ENCODE measurements at regions not wholly inside any gene's neighbourhood (a gene's known extent, or its start where the extent isn't known, plus 50 kb on each side); places are given as distances from the start of the nearest gene placed in this dataset.

DNA sequence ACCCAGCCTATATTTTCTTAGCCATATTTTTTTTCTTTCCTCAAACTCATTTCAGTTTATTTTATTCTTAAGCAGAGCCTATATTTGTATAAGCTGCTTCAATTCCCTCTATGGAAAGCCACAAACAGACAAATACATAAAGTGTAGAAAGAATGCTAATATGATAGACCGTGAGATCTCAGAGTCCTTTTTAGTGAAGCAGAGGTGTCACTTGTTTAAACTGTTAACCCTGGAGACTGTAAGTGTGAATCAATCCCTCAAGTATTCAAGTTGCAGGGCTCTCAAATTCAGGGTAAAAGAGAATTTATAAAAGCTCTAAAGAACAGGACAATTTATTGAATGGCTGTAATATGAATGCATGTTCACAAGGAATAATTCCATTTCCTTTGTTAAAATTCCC is 72.2 kb upstream of the BHLHE40 start:
- CTCF ChIA-PET: interaction anchor here (1.6 to 1.9 kb wide), 2 partner anchors 69 to 119 kb away, joined by 5 to 7 read pairs; no protein-coding TSS in a partner anchor
- H2AFZ ChIP-seq (ENCODE audit: low read depth): no peak overlapping the region
- H3K9me2 ChIP-seq: no peaks in the 10 kb centered on the region
- no peaks in the 10 kb centered on the region for H4K20me1 ChIP-seq (ENCODE audit: insufficient read depth)
- H3K4me3 ChIP-seq (ENCODE audit: low read depth in 2 of 2, low read length in 1 of 2): no peak overlapping the region
- no peak overlapping the region for H3K4me2 ChIP-seq
- WGBS (ENCODE audit: low lambda C conversion rate): 100% methylated on average over 1 of the region's 1 CpG
- no peaks in the 10 kb centered on the region for H3K9me3 ChIP-seq
- H3K9ac ChIP-seq: no peak overlapping the region
- no peaks in the 10 kb centered on the region for H3K36me3 ChIP-seq (replicated peaks in 1 of 2; ENCODE audit: control insufficient read depth in 1 of 2, insufficient read depth in 2 of 2, low read length in 1 of 2)
- POLR2A ChIA-PET: no interaction called here
- H3K27me3 ChIP-seq (ENCODE audit: insufficient read depth): no peaks in the 10 kb centered on the region
- H3K4me1 ChIP-seq (ENCODE audit: control insufficient read depth in 1 of 2, insufficient read depth in 2 of 2, low read depth in 1 of 2, low read length in 1 of 2): peaks cover 0 to 7% of the 10 kb centered on the region in 2 experiments; a peak in 3 of 4 replicates
- H3F3A ChIP-seq (replicated peaks; ENCODE audit: insufficient read depth): no peaks in the 10 kb centered on the region
- TF ChIP-seq EZH2phosphoT487 (IDR thresholded peaks at IDR 0.05; ENCODE audit: borderline replicate concordance, low read depth) (no peak), MEF2A (IDR thresholded peaks at IDR 0.05; ENCODE audit: borderline replicate concordance, low read depth) (no peak), RAD21 (IDR thresholded peaks at IDR 0.05; ENCODE audit: low read length) (no peak), MXI1 (IDR thresholded peaks at IDR 0.05; ENCODE audit: low read depth, low read length) (no peak), RFX5 (IDR thresholded peaks at IDR 0.05; ENCODE audit: low read length) (no peak), FOXJ3 (CRISPR knock-in tag; IDR thresholded peaks at IDR 0.05) (no peak), TAF1 (IDR thresholded peaks at IDR 0.05; ENCODE audit: borderline replicate concordance, low read depth, low read length) (no peak), POLR2AphosphoS5 (IDR thresholded peaks at IDR 0.05; ENCODE audit: low read depth, low read length) (no peak), GATA2 (CRISPR knock-in tag; IDR thresholded peaks at IDR 0.05) (no peak), SIN3A (IDR thresholded peaks at IDR 0.05; ENCODE audit: borderline replicate concordance, low read depth, low read length) (no peak), SMC3 (IDR thresholded peaks at IDR 0.05; ENCODE audit: low read depth, low read length) (no peak)
- TF ChIP-seq, protein P1, sequence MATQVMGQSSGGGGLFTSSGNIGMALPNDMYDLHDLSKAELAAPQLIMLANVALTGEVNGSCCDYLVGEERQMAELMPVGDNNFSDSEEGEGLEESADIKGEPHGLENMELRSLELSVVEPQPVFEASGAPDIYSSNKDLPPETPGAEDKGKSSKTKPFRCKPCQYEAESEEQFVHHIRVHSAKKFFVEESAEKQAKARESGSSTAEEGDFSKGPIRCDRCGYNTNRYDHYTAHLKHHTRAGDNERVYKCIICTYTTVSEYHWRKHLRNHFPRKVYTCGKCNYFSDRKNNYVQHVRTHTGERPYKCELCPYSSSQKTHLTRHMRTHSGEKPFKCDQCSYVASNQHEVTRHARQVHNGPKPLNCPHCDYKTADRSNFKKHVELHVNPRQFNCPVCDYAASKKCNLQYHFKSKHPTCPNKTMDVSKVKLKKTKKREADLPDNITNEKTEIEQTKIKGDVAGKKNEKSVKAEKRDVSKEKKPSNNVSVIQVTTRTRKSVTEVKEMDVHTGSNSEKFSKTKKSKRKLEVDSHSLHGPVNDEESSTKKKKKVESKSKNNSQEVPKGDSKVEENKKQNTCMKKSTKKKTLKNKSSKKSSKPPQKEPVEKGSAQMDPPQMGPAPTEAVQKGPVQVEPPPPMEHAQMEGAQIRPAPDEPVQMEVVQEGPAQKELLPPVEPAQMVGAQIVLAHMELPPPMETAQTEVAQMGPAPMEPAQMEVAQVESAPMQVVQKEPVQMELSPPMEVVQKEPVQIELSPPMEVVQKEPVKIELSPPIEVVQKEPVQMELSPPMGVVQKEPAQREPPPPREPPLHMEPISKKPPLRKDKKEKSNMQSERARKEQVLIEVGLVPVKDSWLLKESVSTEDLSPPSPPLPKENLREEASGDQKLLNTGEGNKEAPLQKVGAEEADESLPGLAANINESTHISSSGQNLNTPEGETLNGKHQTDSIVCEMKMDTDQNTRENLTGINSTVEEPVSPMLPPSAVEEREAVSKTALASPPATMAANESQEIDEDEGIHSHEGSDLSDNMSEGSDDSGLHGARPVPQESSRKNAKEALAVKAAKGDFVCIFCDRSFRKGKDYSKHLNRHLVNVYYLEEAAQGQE (IDR thresholded peaks at IDR 0.05; ENCODE audit: low read depth, low read length): no peak
- H3K27ac ChIP-seq (ENCODE audit: low read depth in 2 of 2, low read length in 1 of 2): no peak overlapping the region
- no peaks in the 10 kb centered on the region for H3K79me2 ChIP-seq (ENCODE audit: insufficient read depth)
- DNase-seq: no peak

DNA sequence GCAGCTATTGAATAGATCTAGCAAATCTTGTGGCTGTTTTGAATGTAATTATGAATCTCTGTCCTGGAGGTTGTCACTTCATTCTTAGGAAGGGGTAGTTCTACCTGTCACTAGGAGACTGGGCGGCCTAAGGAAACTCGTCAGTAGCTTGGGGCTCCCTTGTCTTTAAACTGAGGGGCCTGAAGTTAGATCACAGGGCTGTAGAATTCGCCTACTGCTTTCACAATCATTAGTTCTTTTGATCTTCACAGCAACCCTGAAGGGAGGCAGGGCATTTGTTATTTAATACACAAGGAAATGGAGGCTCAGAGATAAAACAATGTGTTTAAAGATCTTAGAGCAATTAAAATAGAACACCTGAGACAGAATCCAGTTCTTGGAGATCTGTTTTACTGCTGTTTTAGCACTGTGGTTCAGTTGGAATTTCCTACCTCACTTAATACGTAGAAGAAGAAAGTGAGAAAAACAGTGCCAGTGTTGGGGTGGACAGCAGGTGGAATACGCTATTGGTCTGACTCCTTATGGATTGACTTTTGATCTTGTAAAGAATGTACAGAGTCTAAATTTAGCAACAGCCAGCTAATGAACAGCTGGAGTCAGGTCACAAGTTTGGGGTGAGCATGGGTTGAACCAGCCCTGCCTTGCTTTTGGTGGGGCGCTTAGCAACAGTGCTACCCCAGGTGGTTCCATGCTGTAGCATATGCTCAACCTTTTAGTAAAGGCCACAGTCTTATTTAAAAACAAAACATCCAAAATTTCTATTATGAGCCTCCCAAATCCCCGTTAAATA is 71.4 kb upstream of the BHLHE40 start:
- H3K36me3 ChIP-seq (replicated peaks in 1 of 2; ENCODE audit: control insufficient read depth in 1 of 2, insufficient read depth in 2 of 2, low read length in 1 of 2): no peaks in the 10 kb centered on the region
- H2AFZ ChIP-seq (ENCODE audit: low read depth): no peak overlapping the region
- no peaks in the 10 kb centered on the region for H3K79me2 ChIP-seq (ENCODE audit: insufficient read depth)
- no peaks in the 10 kb centered on the region for H3K9me3 ChIP-seq
- no peak for DNase-seq
- H4K20me1 ChIP-seq (ENCODE audit: insufficient read depth): no peaks in the 10 kb centered on the region
- no peak overlapping the region for H3K4me2 ChIP-seq
- H3K9ac ChIP-seq: no peak overlapping the region
- WGBS (ENCODE audit: low lambda C conversion rate): 90% methylated on average over 7 of the region's 7 CpGs
- peaks cover 0 to 7% of the 10 kb centered on the region in 2 experiments; a peak in 3 of 4 replicates for H3K4me1 ChIP-seq (ENCODE audit: control insufficient read depth in 1 of 2, insufficient read depth in 2 of 2, low read depth in 1 of 2, low read length in 1 of 2)
- H3K27ac ChIP-seq (ENCODE audit: low read depth in 2 of 2, low read length in 1 of 2): no peak overlapping the region
- H3K27me3 ChIP-seq (ENCODE audit: insufficient read depth): no peaks in the 10 kb centered on the region
- H3K4me3 ChIP-seq (ENCODE audit: low read depth in 2 of 2, low read length in 1 of 2): no peak overlapping the region
- POLR2A ChIA-PET: no interaction called here
- CTCF ChIA-PET: interaction anchor here (1.9 kb wide), 1 partner anchor 118 kb away, joined by 5 read pairs; no protein-coding TSS in a partner anchor
- no peaks in the 10 kb centered on the region for H3K9me2 ChIP-seq
- no peaks in the 10 kb centered on the region for H3F3A ChIP-seq (replicated peaks; ENCODE audit: insufficient read depth)
- TF ChIP-seq TAF1 (IDR thresholded peaks at IDR 0.05; ENCODE audit: borderline replicate concordance, low read depth, low read length) (no peak), POLR2AphosphoS5 (IDR thresholded peaks at IDR 0.05; ENCODE audit: low read depth, low read length) (no peak), FOSL2 (IDR thresholded peaks at IDR 0.05; ENCODE audit: borderline replicate concordance, low read depth) (no peak), EP300 (IDR thresholded peaks at IDR 0.05; ENCODE audit: borderline replicate concordance in 1 of 2, low read depth in 1 of 2, low read length in 1 of 2) (no peak), NFIC (IDR thresholded peaks at IDR 0.05; ENCODE audit: borderline replicate concordance) (no peak), GATA2 (CRISPR knock-in tag; IDR thresholded peaks at IDR 0.05) (no peak), NRF1 (IDR thresholded peaks at IDR 0.05; ENCODE audit: low read depth, low read length) (no peak), MXI1 (IDR thresholded peaks at IDR 0.05; ENCODE audit: low read depth, low read length) (no peak), SMC3 (IDR thresholded peaks at IDR 0.05; ENCODE audit: low read depth, low read length) (no peak), RXRA (IDR thresholded peaks at IDR 0.05; ENCODE audit: borderline replicate concordance, low read depth) (no peak), RFX5 (IDR thresholded peaks at IDR 0.05; ENCODE audit: low read length) (no peak), RAD21 (IDR thresholded peaks at IDR 0.05; ENCODE audit: low read length) (no peak)
- TF ChIP-seq, protein P1 (IDR thresholded peaks at IDR 0.05; ENCODE audit: low read depth, low read length): no peak
